GM19328 (cell line): ENCODE measurements at regions not wholly inside any gene's neighbourhood (a gene's known extent, or its start where the extent isn't known, plus 50 kb on each side); places are given as distances from the start of the nearest gene placed in this dataset.
A peak's percentile ranks its signal among the peaks of the same experiment; 100 is the strongest.
"Not testable (repeated sequence)": the region's sequence is repeated elsewhere in the genome, so short reads cannot be mapped to it uniquely, and the experiment has no call there.

ENCODE experiments used
- ATAC-seq: cut with Tn5 transposase; IDR thresholded peaks from one replicate; pipeline ENCODE4 v1.9.1; 2021; ENCODE audit warnings: mild to moderate bottlenecking, moderate library complexity; ENCODE audit not compliant: unreplicated experiment

DNA sequence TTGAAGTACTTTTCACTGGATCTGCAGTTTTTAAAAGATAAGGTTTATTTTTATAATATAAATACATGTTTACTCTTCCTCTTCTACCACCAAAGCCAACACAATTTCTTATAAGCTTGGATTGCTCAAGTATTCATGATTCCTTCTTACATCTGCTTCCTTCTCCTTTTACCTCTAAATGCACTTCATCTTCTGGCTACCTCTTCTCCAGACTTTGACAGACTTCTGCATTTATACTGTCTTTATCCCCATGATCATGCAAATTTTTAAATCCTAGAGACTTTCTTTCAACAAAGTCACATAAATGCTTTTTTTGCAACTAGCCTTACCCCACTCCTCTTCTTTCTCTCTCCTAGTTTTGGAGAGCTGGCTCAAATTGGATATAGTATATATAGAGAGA, 142.9 kb downstream of the TFAP2B start:
- ATAC-seq = no peak

DNA sequence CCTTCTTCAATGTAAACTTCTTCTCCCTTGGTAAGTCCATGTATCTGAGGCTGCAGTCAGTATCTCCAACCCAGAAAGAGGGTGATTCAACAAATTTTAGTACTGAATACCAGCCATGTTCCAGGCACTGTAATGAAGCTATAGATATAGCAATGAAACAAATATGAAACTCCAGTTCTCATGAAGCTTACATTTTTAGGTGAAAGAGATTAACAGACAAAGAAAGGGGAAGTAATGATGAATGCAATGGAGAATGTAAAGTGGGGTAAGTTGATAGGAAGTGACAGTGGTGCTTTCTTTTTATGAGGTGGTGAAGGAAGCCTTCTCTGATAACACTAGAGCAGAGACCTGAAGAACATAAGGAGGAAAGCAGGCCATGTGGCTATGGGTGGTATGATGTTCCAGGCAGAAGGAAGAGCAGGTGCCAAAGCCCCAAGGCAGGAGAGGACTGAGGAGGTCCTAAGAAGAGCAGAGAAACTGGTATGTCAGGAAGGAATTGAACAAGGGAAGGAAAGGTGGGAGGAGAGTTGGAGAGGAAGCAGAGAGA, 143.6 kb downstream of the TFAP2B start:
- ATAC-seq = no peak

- ATAC-seq = no peak
Observed at GRCh38 chr6:50963952-50964351, 145.3 kb downstream of the TFAP2B start.

- ATAC-seq = no peak
Observed at GRCh38 chr6:50965495-50965894, 146.8 kb downstream of the TFAP2B start.

DNA sequence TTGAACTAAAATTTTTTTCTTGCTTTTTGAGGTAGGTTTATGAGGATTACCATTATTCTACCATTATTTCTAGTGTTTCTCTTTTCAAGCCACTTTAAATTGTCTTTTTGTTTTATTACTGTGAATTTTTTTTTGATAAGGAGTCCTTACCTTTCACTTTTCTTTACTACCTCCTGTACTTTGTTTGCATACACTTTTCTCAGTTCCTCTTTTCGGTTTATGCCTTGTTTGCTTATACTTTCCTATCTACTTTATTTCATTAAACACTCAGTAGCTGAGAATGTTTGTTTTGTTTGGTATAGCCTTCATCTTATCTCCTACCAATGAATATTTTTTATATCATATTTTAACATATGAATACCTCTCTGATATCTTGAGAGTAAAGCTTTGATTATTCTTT, 147.9 kb downstream of the TFAP2B start:
- peak; percentile 91 for ATAC-seq

- no peak for ATAC-seq
Observed at GRCh38 chr6:50966986-50967385, 148.3 kb downstream of the TFAP2B start.

DNA sequence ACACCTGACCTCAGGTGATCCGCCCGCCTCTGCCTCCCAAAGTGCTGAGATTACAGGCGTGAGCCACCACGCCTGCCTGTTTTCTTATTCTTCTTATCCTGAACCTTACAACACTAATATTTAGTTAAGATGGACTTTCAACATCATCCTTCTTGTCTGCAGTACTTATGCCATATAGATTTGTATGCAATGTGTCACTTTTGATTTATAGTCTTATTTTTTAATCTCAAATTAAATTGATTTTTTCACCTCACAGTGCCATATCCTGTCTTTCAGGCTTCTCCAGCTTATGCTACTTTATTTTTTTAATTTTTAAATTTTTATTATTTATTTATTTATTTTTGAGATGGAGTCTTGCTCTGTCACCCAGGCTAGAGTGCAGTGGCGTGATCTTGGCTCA, 149.6 kb downstream of the TFAP2B start:
- not testable (repeated sequence) for ATAC-seq

- ATAC-seq = no peak
Observed at GRCh38 chr6:50970908-50971307, 152.2 kb downstream of the TFAP2B start.

GRCh38 chr6:50973464-50973863, 154.8 kb downstream of the TFAP2B start:
- no peak for ATAC-seq

- ATAC-seq = no peak
Observed at GRCh38 chr6:50974319-50974718, 155.6 kb downstream of the TFAP2B start.

GRCh38 chr6:50975216-50975615, 156.5 kb downstream of the TFAP2B start:
- no peak for ATAC-seq

GRCh38 chr6:50976907-50977306, 158.2 kb downstream of the TFAP2B start:
- ATAC-seq = no peak

GRCh38 chr6:50977796-50978195, 159.1 kb downstream of the TFAP2B start:
- ATAC-seq = no peak

- no peak for ATAC-seq
Observed at GRCh38 chr6:50978380-50979170, 159.9 kb downstream of the TFAP2B start.

- no peak for ATAC-seq
Observed at GRCh38 chr6:50979171-50979525, 160.5 kb downstream of the TFAP2B start.

GRCh38 chr6:50984135-50984534, 165.5 kb downstream of the TFAP2B start:
- no peak for ATAC-seq

DNA sequence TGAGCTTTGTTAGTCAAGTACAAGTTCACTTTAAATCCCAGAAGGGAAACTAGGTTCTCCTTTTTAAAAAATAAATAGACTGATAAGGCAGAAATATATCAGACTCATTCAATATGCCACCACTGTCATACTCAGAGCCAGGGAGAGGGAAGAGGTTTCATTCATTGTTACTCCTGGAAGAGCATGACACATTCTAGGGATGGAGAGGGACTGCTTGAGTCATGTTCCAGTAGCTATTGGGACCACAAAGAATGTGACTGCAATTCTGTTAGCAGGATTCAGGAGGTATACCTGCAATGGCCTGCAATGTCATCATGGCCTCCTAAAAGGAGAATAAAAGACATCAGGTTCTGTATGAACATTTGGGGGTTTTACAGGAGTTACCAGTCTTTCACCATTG, 167.6 kb downstream of the TFAP2B start:
- no peak for ATAC-seq

DNA sequence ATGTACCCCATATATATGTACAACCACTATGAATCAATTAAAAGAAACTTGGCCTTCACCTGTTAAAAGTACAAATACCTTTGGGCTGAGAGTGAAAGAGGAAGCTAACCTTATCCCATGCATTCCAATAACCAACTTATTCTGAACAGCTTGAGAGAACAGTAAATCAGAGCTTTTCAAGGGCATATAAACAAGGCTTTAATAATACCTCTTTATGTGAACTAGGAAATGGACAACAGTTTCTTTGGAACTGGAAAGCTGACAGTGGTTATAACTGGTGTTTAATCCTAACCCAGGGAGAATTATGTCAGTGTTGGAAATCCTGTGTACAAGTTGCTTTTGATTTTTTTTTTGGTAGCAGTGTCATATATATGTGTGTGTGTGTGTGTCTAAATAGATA, 170.5 kb downstream of the TFAP2B start:
- no peak for ATAC-seq

DNA sequence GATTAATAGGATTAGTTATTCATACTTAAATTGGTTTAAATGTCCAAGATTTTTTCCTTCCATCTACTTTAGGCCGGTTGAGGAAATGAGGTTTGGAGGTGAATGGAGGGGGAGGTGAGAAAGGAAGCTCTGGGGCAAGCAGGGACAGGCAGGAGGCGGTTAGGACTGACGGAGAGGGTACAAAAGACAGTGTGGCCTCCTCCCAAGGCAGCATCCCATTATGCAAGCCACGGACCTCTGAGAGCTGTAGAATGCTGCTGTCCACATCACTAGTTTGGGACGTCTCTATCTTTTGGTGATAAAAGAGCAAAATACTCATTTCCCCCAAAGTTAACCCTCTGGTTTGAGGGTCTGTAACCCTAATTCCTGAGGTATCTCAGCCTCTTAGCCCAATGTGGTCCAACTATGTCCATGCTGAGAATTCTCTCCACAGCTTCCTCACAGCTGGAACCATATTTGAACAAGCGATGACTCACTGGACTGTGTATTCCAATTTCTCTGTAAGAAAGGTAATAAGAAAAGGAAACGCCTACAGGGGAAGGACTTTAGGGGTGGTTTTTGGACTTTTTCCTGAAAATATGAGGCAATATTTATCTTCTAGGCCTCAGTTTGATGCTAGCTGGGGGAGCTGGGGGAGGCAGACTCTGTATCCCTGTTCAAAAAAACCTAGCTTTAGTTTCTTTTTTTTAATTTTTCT, 172.2 kb downstream of the TFAP2B start:
- ATAC-seq = no peak

GRCh38 chr6:50992232-50992631, 173.6 kb downstream of the TFAP2B start:
- no peak for ATAC-seq

- ATAC-seq = no peak
Observed at GRCh38 chr6:50992704-50993625, 174.3 kb downstream of the TFAP2B start.
